ENCODE measurements at regions not wholly inside any gene's neighbourhood (a gene's known extent, or its start where the extent isn't known, plus 50 kb on each side); places are given as distances from the start of the nearest gene placed in this dataset.

GRCh38 chr2:13091455-13091854, 374.7 kb downstream of the TRIB2 start:
- FAIRE-seq (no peak), DNase-seq (ENCODE audit: low spot score) (no peak)

GRCh38 chr2:13091861-13092378, 375.2 kb downstream of the TRIB2 start:
- FAIRE-seq (no peak), DNase-seq (ENCODE audit: low spot score) (no peak)

GRCh38 chr2:13093416-13093991, 376.8 kb downstream of the TRIB2 start:
- FAIRE-seq = no peak

GRCh38 chr2:13102397-13103063, 385.8 kb downstream of the TRIB2 start:
- FAIRE-seq = no peak
- DNase-seq (ENCODE audit: low spot score) = no peak

More at GRCh38 chr2:13093416-13093991, 376.8 kb downstream of the TRIB2 start:
- no peak for DNase-seq (ENCODE audit: low spot score)

GRCh38 chr2:13103151-13103550, 386.4 kb downstream of the TRIB2 start:
- no peak for FAIRE-seq
- DNase-seq (ENCODE audit: low spot score) = no peak

- FAIRE-seq (no peak), DNase-seq (ENCODE audit: low spot score) (no peak)
These were observed 387.2 kb downstream of the TRIB2 start for GRCh38 chr2:13103778-13104493.

- DNase-seq (ENCODE audit: low spot score) (no peak), FAIRE-seq (no peak)
These were observed 388.0 kb downstream of the TRIB2 start for GRCh38 chr2:13104723-13105122.

GRCh38 chr2:13106302-13106701, 389.6 kb downstream of the TRIB2 start:
- FAIRE-seq (no peak), DNase-seq (ENCODE audit: low spot score) (no peak)

GRCh38 chr2:13109516-13109915, 392.8 kb downstream of the TRIB2 start:
- FAIRE-seq (no peak), DNase-seq (ENCODE audit: low spot score) (no peak)

GRCh38 chr2:13110825-13111224, 394.1 kb downstream of the TRIB2 start:
- no peak for FAIRE-seq

GRCh38 chr2:13113002-13113401, 396.3 kb downstream of the TRIB2 start:
- no peak for DNase-seq (ENCODE audit: low spot score)
- no peak for FAIRE-seq

More at GRCh38 chr2:13110825-13111224, 394.1 kb downstream of the TRIB2 start:
- no peak for DNase-seq (ENCODE audit: low spot score)

GRCh38 chr2:13114391-13114790, 397.7 kb downstream of the TRIB2 start:
- FAIRE-seq (no peak), DNase-seq (ENCODE audit: low spot score) (peak; percentile 13)

GRCh38 chr2:13115643-13116042, 398.9 kb downstream of the TRIB2 start:
- DNase-seq (ENCODE audit: low spot score) (no peak), FAIRE-seq (no peak)

- DNase-seq (ENCODE audit: low spot score) (no peak), FAIRE-seq (no peak)
These were observed 404.4 kb downstream of the TRIB2 start for GRCh38 chr2:13121096-13121495.

GRCh38 chr2:13128139-13128538, 411.4 kb downstream of the TRIB2 start:
- FAIRE-seq (no peak), DNase-seq (ENCODE audit: low spot score) (no peak)

GRCh38 chr2:13135369-13135768, 418.6 kb downstream of the TRIB2 start:
- FAIRE-seq = no peak
- DNase-seq (ENCODE audit: low spot score) = no peak

- FAIRE-seq = no peak
- DNase-seq (ENCODE audit: low spot score) = no peak
These were observed 419.1 kb downstream of the TRIB2 start for GRCh38 chr2:13135856-13136255.

GRCh38 chr2:13137679-13138078, 420.9 kb downstream of the TRIB2 start:
- no peak for FAIRE-seq
- no peak for DNase-seq (ENCODE audit: low spot score)

GRCh38 chr2:13141315-13141714, 424.6 kb downstream of the TRIB2 start:
- FAIRE-seq (no peak), DNase-seq (ENCODE audit: low spot score) (no peak)

- no peak for FAIRE-seq
- DNase-seq (ENCODE audit: low spot score) = no peak
These were observed 426.7 kb downstream of the TRIB2 start for GRCh38 chr2:13143451-13143850.

GRCh38 chr2:13156916-13157315, 440.2 kb downstream of the TRIB2 start:
- DNase-seq (ENCODE audit: low spot score) (no peak), FAIRE-seq (no peak)

GRCh38 chr2:13158466-13158865, 441.7 kb downstream of the TRIB2 start:
- DNase-seq (ENCODE audit: low spot score) = no peak
- no peak for FAIRE-seq

Measured in urothelium cell line (cell line).